HG03342 (cell line): ENCODE measurements at regions not wholly inside any gene's neighbourhood (a gene's known extent, or its start where the extent isn't known, plus 50 kb on each side); places are given as distances from the start of the nearest gene placed in this dataset.

Source experiments
- ATAC-seq: cut with Tn5 transposase; IDR thresholded peaks from one replicate; pipeline ENCODE4 v1.9.1; 2021; ENCODE audit warnings: mild to moderate bottlenecking, moderate library complexity; ENCODE audit not compliant: unreplicated experiment

GRCh38 chr2:133766164-133766832 is 198.0 kb upstream of the NCKAP5 start:
- ATAC-seq = no peak

- no peak for ATAC-seq
Measured at GRCh38 chr2:133768256-133768655, 200.0 kb upstream of the NCKAP5 start.

DNA sequence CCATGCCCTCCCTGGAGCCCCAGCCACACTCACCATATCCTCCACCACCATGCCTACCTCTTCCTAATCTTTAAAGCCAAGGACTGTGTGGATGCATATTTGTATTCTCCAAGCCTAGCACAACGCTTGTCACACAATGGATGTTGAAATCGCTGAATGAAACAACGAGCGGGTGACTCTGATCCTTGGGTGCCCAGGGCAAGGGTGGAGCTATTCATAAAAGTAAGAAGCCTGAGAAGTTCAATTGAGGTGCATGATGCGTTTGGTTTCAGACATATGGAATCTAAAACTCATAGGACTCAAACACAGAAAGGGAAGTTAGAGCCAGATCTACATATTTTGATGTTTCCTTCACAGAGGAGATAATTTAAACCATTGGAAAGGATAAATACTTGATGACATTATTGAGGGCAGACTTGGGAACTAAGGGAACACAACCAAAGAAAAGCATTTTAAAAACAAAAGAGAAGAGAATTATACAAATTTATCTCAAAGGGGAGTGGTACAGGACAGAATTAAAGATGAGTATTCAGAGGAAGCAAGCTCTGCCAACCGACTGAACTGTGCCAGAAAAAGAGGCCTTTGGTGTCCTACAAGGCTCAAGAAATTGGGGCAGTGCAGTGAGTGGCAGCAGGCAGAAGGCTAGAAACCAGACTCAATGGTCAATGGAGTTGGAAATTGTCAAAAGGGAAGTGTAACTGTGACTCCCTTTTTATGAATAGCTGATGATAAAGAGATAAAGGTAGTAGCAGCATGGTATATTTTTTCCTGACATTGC is 200.6 kb upstream of the NCKAP5 start:
- no peak for ATAC-seq

DNA sequence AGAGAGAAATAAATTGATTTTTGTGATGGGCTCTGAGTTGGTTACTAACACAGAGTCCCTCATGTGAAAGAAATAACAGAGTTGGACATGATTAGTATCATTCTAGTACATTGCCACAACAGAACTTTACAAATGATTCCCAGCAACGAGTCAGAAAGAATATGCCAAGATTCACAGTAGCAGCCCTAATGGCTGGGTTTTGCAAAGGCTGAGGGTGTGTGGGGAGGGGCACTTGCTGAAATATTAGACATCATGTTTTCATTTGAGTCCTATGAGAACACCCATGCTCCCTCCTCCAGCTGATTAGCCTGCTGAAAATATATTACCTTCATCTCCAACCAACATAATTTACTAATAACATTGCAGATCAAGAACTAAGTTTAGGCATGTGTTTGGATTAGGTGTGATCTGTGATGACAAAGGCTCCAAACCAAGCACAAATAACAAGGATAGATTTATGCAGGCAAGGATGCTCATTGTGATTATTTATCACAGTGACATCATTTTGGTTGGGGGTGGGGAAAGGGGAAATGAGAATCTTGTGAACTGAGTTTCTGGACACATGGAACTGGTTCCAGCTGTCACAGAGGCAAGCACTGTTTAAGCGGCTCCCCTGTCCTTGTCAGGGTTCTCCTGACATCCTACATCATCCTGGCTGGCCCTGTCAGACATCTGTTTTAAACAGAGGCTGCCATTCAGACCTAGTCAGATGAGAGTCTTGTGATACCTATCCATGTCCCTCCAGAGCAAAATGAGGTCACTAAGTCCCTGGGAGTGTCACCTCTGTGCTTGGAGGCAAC is 205.8 kb upstream of the NCKAP5 start:
- no peak for ATAC-seq

- no peak for ATAC-seq
Measured at GRCh38 chr2:133774654-133775015, 206.4 kb upstream of the NCKAP5 start.

- ATAC-seq = no peak
Measured at GRCh38 chr2:133776936-133777573, 208.8 kb upstream of the NCKAP5 start.

DNA sequence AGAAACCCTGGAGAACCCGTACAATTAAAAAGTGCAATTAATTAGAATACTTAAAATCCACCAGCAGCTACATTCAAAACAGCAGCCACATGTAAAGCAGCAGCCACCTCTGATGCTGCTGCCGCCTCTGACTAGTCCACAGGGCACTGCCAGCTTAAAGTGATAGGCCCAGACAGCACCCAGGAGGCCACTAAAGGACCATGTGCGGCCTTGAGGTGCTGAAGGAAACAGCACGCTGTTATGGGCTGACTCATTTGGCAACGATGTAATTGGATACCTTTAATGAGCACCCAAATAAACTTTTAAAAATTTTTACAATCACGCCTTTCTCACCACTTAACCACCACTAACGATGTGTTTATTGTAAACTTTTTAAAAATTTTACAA is 209.3 kb upstream of the NCKAP5 start:
- no peak for ATAC-seq

GRCh38 chr2:133780099-133780996 is 212.1 kb upstream of the NCKAP5 start:
- no peak for ATAC-seq

GRCh38 chr2:133780997-133781513 is 212.8 kb upstream of the NCKAP5 start:
- ATAC-seq = no peak

- ATAC-seq = no peak
Measured at GRCh38 chr2:133787207-133787606, 218.9 kb upstream of the NCKAP5 start.

- ATAC-seq = no peak
Measured at GRCh38 chr2:133787651-133788050, 219.4 kb upstream of the NCKAP5 start.

DNA sequence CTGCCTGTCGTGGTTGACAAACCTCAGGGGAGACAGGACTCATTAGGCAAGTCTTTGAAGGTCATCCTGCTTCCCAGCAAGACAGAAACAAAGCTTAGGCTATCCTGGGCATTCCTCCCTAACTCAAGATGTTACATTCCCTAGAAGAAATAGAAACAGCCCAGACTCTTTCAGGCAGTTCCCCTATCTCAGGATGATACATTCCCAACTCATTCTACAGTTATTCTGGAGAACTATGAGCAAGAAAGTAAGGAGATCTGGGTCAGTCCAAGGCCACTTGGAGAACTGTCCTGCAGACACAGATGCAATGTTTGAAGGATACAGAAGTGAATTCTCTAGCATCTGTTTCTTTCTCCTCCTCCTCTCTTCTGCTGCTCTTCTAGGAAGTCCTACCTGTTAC is 220.1 kb upstream of the NCKAP5 start:
- ATAC-seq = no peak

GRCh38 chr2:133789743-133790142 is 221.5 kb upstream of the NCKAP5 start:
- no peak for ATAC-seq

- no peak for ATAC-seq
Measured at GRCh38 chr2:133790711-133791110, 222.4 kb upstream of the NCKAP5 start.

- no peak for ATAC-seq
Measured at GRCh38 chr2:133791191-133791590, 222.9 kb upstream of the NCKAP5 start.

- no peak for ATAC-seq
Measured at GRCh38 chr2:133792223-133792622, 224.0 kb upstream of the NCKAP5 start.

DNA sequence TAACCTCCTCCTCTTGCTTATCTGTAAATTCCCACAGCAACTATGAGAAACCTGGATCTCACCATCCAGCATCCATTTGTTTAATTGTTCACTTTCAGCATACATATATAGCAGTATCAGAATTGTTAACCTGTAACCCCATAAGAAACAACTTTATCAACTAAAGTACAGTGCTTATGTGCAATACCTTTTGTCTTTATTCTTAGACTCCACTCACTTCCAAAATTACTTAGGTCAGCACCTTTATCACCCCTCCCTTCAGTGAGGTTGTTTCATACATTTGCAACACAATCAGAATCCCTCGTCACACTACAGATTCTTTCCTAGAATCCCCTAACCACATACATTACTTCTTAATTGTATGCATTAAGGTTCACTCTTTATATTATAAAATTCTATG is 225.9 kb upstream of the NCKAP5 start:
- no peak for ATAC-seq

DNA sequence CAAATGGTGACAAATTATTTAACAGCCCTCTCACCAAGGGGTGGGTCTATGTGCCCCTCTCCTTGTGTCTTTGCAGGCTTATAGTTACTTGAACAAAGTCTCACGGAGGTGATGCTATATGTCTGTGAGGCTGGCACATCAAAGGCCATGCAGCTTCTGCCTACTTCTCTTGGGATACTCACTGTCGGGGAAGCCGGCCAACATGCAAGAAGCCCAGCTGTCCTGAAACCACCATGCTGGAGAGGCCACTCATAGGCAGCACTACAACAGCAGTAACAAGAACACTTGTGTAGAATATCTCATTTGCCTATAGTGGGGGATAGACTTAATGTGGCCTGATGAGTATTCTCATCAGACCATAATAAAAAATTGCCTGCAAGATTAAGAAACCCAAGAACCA is 233.7 kb upstream of the NCKAP5 start:
- ATAC-seq = no peak

DNA sequence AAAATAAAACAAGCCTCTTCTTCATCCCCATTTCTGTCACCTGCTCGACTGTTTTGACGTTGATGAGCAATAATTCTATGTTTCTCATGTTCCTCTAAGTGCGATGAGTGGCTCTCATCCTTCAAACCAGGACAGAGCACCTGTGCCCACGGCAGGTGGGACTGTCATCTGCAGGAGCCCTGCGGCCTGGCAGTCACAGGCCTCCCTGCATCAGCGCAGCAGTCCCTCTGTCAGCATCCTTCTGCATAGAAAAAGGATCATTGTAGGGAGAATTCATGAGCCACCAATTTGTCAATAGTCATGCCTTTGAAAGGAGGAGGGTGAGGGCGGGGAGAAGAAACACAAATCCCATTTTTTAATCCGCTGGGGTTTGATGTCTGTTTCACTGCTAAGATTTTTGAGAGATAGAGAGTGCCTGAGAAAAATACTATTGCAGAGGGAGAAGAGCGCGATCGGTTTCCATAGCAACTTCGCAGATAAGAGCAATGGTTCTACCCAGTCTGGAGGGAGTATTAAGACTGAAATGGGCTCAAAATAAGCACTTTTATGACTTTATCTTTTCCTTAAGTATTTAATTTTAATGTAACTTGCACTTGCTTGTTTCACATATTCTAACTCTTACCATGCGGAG is 234.3 kb upstream of the NCKAP5 start:
- no peak for ATAC-seq

GRCh38 chr2:133806564-133806963 is 238.3 kb upstream of the NCKAP5 start:
- ATAC-seq = no peak
